SH-SY5Y (cell line): ENCODE measurements at regions not wholly inside any gene's neighbourhood (a gene's known extent, or its start where the extent isn't known, plus 50 kb on each side); places are given as distances from the start of the nearest gene placed in this dataset.

Source experiments
- GATA2 ChIP-seq: IDR thresholded peaks from 2 replicates; pipeline ENCODE4 v1.6.1; 2011; ENCODE audit warnings: mild to moderate bottlenecking, low read depth, low read length
- GATA3 ChIP-seq: IDR thresholded peaks from 2 replicates; pipeline ENCODE4 v1.6.1; 2011; ENCODE audit warnings: low read depth, mild to moderate bottlenecking, low read length, moderate library complexity

- TF ChIP-seq GATA3 = no peak
- no peak for TF ChIP-seq GATA2
These were observed 158.5 kb upstream of the SGO1 start for GRCh38 chr3:20344400-20344959.

GRCh38 chr3:20343790-20344189 is 157.8 kb upstream of the SGO1 start:
- no peak for TF ChIP-seq GATA3
- TF ChIP-seq GATA2 = no peak

- TF ChIP-seq GATA2 (no peak), GATA3 (no peak)
These were observed 154.4 kb upstream of the SGO1 start for GRCh38 chr3:20340324-20340928.

- no peak for TF ChIP-seq GATA3
- TF ChIP-seq GATA2 = no peak
These were observed 150.6 kb upstream of the SGO1 start for GRCh38 chr3:20336572-20336971.

- TF ChIP-seq GATA2 = no peak
- TF ChIP-seq GATA3 = no peak
These were observed 148.8 kb upstream of the SGO1 start for GRCh38 chr3:20334842-20335241.

GRCh38 chr3:20327889-20328288 is 141.9 kb upstream of the SGO1 start:
- TF ChIP-seq GATA2 = no peak
- TF ChIP-seq GATA3 = no peak

- TF ChIP-seq GATA3 (no peak), GATA2 (no peak)
These were observed 140.5 kb upstream of the SGO1 start for GRCh38 chr3:20326541-20326940.

GRCh38 chr3:20325563-20325962 is 139.6 kb upstream of the SGO1 start:
- TF ChIP-seq GATA3 = no peak
- no peak for TF ChIP-seq GATA2

GRCh38 chr3:20324664-20325478 is 138.9 kb upstream of the SGO1 start:
- no peak for TF ChIP-seq GATA2
- no peak for TF ChIP-seq GATA3

- no peak for TF ChIP-seq GATA3
- no peak for TF ChIP-seq GATA2
These were observed 137.4 kb upstream of the SGO1 start for GRCh38 chr3:20323307-20323927.

GRCh38 chr3:20322085-20322484 is 136.1 kb upstream of the SGO1 start:
- TF ChIP-seq GATA3 (no peak), GATA2 (no peak)

- TF ChIP-seq GATA2 = no peak
- no peak for TF ChIP-seq GATA3
These were observed 135.5 kb upstream of the SGO1 start for GRCh38 chr3:20321391-20322047.

GRCh38 chr3:20320489-20320888 is 134.5 kb upstream of the SGO1 start:
- TF ChIP-seq GATA3 = no peak

- TF ChIP-seq GATA3 (no peak), GATA2 (no peak)
These were observed 133.5 kb upstream of the SGO1 start for GRCh38 chr3:20319551-20319950.
